GM19043 (cell line): ENCODE measurements at regions not wholly inside any gene's neighbourhood (a gene's known extent, or its start where the extent isn't known, plus 50 kb on each side); places are given as distances from the start of the nearest gene placed in this dataset.
"Not testable (repeated sequence)": the region's sequence is repeated elsewhere in the genome, so short reads cannot be mapped to it uniquely, and the experiment has no call there.

Experiments used
- ATAC-seq: cut with Tn5 transposase; IDR thresholded peaks from one replicate; pipeline ENCODE4 v1.9.1; 2021; ENCODE audit warnings: low read depth; ENCODE audit not compliant: unreplicated experiment

GRCh38 chr4:19470001-19470400 lies 781.7 kb upstream of the SLIT2 start:
- ATAC-seq: not testable (repeated sequence)

GRCh38 chr4:19462117-19462516 lies 789.6 kb upstream of the SLIT2 start:
- ATAC-seq: no peak

GRCh38 chr4:19455850-19456602 lies 795.7 kb upstream of the SLIT2 start:
- no peak for ATAC-seq

GRCh38 chr4:19455196-19455595 lies 796.5 kb upstream of the SLIT2 start:
- no peak for ATAC-seq

GRCh38 chr4:19438233-19438632 lies 813.5 kb upstream of the SLIT2 start:
- ATAC-seq: no peak

GRCh38 chr4:19437008-19437407 lies 814.7 kb upstream of the SLIT2 start:
- no peak for ATAC-seq

GRCh38 chr4:19429684-19430083 lies 822.0 kb upstream of the SLIT2 start:
- ATAC-seq: no peak

- ATAC-seq: no peak
Measured at GRCh38 chr4:19425146-19425545, 826.6 kb upstream of the SLIT2 start.

GRCh38 chr4:19417256-19417655 lies 834.4 kb upstream of the SLIT2 start:
- ATAC-seq: no peak

GRCh38 chr4:19416146-19416545 lies 835.6 kb upstream of the SLIT2 start:
- ATAC-seq: no peak

GRCh38 chr4:19408490-19408889 lies 843.2 kb upstream of the SLIT2 start:
- no peak for ATAC-seq

GRCh38 chr4:19406789-19407188 lies 844.9 kb upstream of the SLIT2 start:
- no peak for ATAC-seq

- ATAC-seq: no peak
Measured at GRCh38 chr4:19403786-19404370, 847.8 kb upstream of the SLIT2 start.

- no peak for ATAC-seq
Measured at GRCh38 chr4:19402581-19403065, 849.1 kb upstream of the SLIT2 start.

- ATAC-seq: no peak
Measured at GRCh38 chr4:19401301-19402080, 850.2 kb upstream of the SLIT2 start.

- no peak for ATAC-seq
Measured at GRCh38 chr4:19400820-19401219, 850.9 kb upstream of the SLIT2 start.

GRCh38 chr4:19399001-19399400 lies 852.7 kb upstream of the SLIT2 start:
- no peak for ATAC-seq

GRCh38 chr4:19386786-19387185 lies 864.9 kb upstream of the SLIT2 start:
- ATAC-seq: no peak

- ATAC-seq: no peak
Measured at GRCh38 chr4:19382993-19383756, 868.5 kb upstream of the SLIT2 start.

- no peak for ATAC-seq
Measured at GRCh38 chr4:19381068-19381467, 870.6 kb upstream of the SLIT2 start.

- ATAC-seq: no peak
Measured at GRCh38 chr4:19380600-19380999, 871.1 kb upstream of the SLIT2 start.
